GM19023 (cell line): ENCODE measurements at regions not wholly inside any gene's neighbourhood (a gene's known extent, or its start where the extent isn't known, plus 50 kb on each side); places are given as distances from the start of the nearest gene placed in this dataset.

Source experiments
- ATAC-seq: cut with Tn5 transposase; IDR thresholded peaks from one replicate; pipeline ENCODE4 v1.9.1; 2021; ENCODE audit warnings: mild to moderate bottlenecking, moderate library complexity; ENCODE audit not compliant: unreplicated experiment

DNA sequence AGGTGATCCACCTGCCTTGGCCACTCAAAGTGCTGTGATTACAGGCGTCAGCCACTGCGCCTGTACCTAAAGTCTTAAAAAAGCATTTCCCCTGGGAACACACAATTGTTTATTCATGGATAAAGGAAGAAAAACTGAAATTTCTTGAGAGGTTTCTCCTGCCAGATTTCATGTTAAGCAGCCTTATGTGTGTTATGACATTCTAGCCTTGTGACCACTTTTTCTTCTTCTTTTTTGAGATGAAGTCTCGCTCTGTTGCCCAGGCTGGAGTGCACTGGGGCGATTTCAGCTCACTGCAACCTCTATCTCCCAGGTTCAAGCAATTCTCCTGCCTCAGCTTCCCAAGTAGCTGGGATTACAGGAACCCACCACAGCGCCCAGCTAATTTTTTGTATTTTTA is 57.8 kb upstream of the PLAC8 start:
- ATAC-seq, result no peak

DNA sequence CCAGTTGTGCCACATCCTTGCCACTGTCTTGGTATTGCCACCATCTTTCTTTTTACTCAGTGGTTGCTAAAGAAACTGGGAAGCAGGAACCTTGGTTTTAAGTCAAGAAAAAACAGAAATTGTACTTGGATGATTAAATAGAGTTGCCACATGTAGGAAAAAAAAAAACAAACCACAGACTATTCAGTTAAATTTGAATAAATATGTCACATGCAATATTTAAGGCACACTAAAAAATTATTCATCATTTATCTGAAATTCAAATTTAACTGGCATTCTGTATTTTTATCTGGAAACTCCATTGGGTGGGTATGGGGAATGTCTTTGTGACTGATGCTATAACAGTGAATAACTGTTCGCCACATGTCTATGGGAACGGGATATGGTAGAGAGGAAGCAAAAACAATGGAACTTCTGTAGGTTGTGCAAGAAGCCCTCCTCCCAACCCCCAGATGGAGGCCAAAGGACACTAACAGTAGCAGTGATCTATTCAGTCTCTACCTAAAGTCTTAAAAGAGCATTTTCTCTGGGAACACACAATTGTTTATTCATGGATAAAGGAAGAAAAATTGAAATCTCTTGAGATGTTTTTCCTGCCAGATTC is 57.0 kb upstream of the PLAC8 start:
- ATAC-seq, result no peak

DNA sequence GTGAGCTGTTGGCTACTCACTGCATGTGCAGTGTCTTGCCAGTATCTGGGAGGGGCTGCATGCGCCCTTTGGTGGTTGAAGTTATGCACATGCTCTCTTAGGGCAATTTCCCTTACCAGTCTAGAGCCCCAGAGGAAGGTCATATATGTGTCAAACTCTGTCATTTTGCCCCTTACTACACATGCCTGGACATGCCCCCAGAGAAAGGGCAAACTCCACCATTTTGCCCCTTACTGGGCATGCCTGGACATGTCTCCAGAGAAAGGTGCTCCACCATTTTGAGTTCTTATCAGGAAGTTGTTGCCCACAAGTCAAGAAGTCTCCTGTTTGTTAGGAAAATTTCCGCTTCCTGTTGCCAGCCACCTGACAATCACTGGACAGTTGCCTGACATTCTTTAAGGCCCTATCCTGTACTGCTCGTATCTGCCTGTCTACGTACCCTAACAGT is 56.4 kb upstream of the PLAC8 start:
- ATAC-seq, result no peak
